HPDE6-E6E7 (cell line): ENCODE measurements at regions not wholly inside any gene's neighbourhood (a gene's known extent, or its start where the extent isn't known, plus 50 kb on each side); places are given as distances from the start of the nearest gene placed in this dataset.
"Not testable (repeated sequence)": the region's sequence is repeated elsewhere in the genome, so short reads cannot be mapped to it uniquely, and the experiment has no call there.

Experiments
- DNase-seq: peaks from one replicate; pipeline ENCODE4 v3.0.0; 2011; ENCODE audit warnings: missing footprints; ENCODE audit errors: extremely low spot score

GRCh38 chr1:193463326-193463932, 277.0 kb upstream of the B3GALT2 start:
- DNase-seq: no peak

GRCh38 chr1:193462629-193463320, 276.4 kb upstream of the B3GALT2 start:
- no peak for DNase-seq

DNA sequence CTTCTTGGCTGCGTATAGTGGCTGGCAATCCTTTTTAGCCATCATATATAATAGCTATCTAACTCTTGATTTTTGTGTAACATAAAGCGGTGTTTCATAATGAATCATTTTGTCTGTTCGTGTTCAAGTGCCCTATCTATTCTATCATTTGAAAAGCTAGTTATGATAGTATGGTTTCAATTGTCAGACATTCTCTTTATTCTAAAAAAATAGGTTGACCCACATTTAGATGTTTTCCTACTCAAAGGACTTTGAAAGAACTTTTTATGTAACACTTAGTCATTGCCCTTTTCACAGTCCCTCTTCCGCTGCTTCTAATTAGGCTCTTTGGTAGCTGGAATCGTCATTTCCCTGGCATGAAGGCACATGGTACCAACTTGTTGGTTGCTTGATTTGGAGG, 272.2 kb upstream of the B3GALT2 start:
- no peak for DNase-seq

- DNase-seq: no peak
These were observed 271.3 kb upstream of the B3GALT2 start for GRCh38 chr1:193457676-193458075.

DNA sequence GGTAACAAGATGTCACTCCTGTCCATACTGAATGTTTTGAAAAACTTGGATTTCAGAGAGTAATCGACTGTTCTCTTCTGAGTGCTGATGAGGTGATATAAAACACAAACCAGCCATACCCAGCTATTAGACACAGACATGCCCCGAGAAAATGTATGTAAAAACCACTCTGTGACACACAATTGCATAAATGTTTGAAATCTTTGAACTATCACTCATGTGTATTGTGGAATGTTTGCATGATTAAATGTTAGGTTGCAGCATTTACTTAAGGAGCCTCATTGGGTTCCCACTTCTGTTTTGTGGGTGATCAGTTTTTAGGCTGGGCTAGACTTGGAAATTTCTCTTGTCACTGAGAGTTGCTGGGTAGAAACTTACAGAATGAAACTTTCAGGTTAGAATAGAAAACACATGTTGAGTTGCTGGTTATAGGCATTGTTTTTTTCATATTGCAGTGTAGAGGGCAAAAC, 270.4 kb upstream of the B3GALT2 start:
- DNase-seq: no peak

- no peak for DNase-seq
These were observed 265.2 kb upstream of the B3GALT2 start for GRCh38 chr1:193451606-193452005.

DNA sequence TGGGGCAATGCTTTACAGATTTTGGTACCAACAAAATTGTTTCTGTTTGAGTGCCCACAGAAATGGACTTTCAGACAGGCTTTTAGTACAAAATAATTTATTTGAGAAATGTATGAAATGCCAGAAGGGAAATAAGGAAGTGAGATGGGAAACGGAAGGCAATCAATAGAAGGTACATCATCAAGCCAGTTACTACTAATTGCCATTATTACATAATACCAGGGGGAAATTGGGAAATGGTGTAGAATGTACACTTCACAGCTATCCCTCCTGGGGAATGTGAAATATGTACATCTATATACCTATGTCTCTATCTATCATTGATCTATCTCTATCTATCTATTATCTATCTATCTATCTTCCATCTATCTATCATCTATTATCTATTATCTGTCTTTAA, 264.6 kb upstream of the B3GALT2 start:
- no peak for DNase-seq

DNA sequence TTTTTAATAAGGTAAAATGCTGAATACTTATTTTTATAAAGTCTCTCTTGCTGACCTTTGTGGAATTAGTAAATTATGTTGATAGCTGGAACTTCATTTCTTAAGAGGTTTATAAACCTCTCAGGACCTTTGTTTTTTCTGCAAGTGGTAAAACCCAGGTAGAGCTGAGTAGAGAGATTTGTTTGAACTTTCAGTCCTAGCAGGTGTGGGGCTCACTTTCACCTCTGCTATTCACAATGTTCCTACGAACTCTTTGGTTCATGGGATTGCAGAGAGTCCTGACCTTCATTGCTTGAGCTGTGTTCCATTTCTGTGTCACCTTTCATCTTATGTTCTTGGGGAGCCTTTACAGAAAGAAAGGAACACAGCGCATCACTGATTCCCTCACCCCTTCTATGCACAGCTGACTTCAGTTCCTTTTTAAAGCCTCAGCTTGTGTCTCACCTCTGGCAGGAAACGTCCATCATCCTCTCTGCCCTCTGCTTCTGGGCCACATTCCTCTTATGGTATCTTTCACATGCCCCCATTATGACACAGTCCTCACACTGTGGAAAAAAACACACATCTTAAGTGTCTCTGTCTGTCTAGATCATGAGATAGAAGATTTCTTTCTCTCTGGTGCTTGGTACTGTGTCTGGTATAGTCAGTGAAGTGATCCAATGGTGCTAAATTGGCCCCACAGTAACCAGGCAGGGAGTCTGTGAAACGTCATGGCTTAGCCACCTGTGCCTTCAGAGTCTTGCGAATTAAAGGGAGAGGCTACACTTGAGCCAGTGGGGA, 262.5 kb upstream of the B3GALT2 start:
- DNase-seq: no peak

DNA sequence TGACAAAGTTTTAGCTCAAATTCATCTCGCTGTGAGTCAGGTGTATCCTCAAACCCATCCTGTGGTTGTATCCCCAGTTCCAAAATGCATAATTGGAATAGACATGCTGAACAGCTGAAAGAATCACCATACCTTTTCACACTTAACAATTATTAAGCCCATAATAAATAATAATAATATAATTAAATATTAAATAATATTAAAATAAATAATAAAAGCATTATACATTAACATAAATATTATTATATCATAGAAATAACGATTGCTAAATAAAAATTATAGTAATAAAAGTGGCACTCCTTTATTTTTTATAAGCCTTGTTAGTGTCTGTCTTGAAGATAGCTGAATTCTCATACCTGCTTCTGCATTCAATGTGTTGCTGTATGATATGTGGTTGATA, 257.5 kb upstream of the B3GALT2 start:
- no peak for DNase-seq

- no peak for DNase-seq
These were observed 252.4 kb upstream of the B3GALT2 start for GRCh38 chr1:193438771-193439170.

DNA sequence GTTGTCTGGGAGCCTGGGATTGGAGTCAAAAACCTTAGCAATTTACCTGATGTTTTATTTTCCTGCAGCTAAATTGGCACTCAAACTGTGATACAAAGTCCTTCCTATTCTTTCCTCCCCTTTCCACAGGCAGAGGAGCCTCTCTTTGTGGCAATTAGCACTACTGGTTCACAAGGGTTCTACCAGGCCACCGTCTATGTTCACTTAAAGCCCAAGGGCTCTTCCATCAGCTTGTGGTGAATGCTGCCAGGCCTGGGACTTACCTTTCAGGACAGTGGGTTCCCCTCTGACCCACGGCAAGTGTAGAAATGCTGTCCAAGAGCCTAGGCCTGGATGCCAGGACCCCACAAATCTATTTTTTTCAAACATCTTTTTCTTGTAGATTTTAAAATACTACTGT, 251.9 kb upstream of the B3GALT2 start:
- no peak for DNase-seq

GRCh38 chr1:193437785-193438184, 251.4 kb upstream of the B3GALT2 start:
- DNase-seq: peak; percentile 11

- DNase-seq: not testable (repeated sequence)
These were observed 250.9 kb upstream of the B3GALT2 start for GRCh38 chr1:193437333-193437732.

DNA sequence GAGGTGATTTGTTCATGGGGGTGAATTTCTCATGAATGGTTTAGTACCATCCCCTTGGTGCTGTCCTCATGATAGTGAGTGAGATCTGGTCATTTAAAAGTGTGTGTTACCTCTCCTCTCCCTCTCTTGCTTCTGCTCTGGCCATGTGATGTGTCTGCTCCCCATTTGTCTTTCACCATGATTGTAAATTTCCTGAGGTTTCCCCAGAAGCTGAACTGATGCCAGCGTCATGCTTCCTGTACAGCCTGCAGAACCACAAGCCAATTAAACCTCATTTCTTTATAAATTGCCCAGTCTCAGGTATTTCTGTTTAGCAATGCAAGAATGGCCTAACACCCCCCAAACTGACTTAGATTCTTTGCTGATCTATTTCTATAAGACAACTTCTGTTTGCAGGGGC, 249.4 kb upstream of the B3GALT2 start:
- DNase-seq: no peak

DNA sequence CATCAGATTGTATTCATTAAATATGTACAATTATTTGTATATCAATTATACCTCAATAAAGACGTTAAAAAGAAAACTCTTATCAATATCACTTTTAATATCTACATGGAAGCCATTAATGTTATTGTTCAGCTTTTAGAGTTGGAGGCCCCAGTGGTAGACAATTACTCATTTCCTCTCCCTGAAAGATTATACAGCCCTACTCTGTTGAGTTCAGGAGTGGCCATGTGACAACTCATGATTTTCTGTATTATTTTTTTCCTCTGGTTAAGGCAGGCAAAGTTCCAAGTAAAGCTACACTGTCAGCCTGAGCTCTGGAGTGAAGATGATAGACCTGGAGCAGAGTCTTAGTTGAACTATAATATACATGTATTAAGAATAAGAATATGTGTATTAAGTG, 247.9 kb upstream of the B3GALT2 start:
- DNase-seq: no peak

DNA sequence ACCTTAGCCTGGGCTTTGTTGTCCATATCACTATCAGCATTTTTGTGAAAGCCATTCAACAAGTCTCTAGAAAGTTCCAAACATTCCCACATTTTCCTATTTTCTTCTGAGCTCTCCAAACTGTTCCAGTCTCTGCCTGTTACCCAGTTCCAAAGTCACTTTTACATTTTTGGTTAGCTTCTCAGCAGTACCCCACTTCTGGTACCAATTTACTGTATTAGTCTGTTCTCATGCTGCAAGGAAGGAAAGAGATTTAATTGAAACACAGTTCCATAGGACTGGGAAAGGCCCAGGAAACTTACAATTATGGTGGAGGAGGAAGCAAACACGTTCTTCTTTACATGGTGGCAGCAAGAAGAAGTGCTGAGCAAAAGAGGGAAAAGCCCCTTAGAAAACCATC, 247.2 kb upstream of the B3GALT2 start:
- DNase-seq: no peak

- DNase-seq: no peak
These were observed 246.7 kb upstream of the B3GALT2 start for GRCh38 chr1:193432979-193433587.

- DNase-seq: no peak
These were observed 245.0 kb upstream of the B3GALT2 start for GRCh38 chr1:193431265-193431977.

DNA sequence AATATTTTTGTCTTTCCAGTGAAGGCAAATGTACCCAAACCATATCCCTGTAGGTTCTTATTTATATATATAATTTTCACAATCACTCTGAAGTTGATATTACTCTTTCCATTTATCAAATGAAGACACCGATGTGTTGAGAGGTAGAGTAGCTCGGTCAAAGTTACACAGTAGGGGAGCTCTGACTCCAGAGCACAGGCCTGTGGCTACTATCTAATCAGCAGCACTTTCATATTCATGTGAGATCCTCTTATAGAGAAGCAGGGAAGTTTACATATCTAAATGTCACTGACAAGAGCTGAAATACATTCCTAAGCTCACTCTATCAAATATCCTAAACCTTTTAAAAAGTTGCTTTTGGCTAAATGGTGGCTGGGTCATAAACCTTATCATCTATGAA, 241.1 kb upstream of the B3GALT2 start:
- DNase-seq: no peak

DNA sequence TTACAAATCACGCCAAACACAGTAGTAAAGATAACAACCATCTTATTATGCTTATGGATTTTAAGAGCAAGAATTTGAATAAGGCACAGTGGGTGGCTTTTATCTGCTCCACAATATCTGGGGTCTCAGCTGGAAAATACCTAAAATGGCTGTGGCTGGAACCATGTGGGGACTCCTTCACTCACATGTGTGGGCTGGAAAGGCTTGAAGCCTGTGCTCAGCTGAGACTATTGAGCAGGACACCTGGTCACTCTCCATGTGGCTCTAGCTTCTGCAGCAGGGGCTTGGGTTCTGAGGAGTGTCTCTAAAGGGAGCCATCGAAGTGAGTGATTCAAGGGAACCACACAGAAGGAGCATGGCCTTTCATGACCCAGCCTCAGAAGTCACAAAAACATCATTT, 239.6 kb upstream of the B3GALT2 start:
- no peak for DNase-seq

- no peak for DNase-seq
These were observed 235.1 kb upstream of the B3GALT2 start for GRCh38 chr1:193421487-193421886.

GRCh38 chr1:193419295-193419694, 232.9 kb upstream of the B3GALT2 start:
- no peak for DNase-seq
